Left lobe of liver (tissue), 2 donors: ENCODE measurements at regions not wholly inside any gene's neighbourhood (a gene's known extent, or its start where the extent isn't known, plus 50 kb on each side); places are given as distances from the start of the nearest gene placed in this dataset.

Experiments
- ATAC-seq: fragments of 200-7000 bp; cut with Tn5 transposase; one replicate; pipeline ENCODE4 v1.9.1; 2020; ENCODE audit warnings: mild to moderate bottlenecking, moderate library complexity
- DNase-seq: peaks from one replicate; pipeline ENCODE4 v3.0.0-alpha.2; 2020; ENCODE audit warnings: low spot score
- donor health status: DM: no; HTN: no; CAD: no; lungs with moderate emphysema.
- donor health status: DM: no; HTN: yes; CAD: no.

- DNase-seq: no peak
- peak; percentile 63 for ATAC-seq
Observed at GRCh38 chr5:147965715-147966114, 59.4 kb upstream of the C5orf46 start.

GRCh38 chr5:147963948-147964693, 57.8 kb upstream of the C5orf46 start:
- no peak for DNase-seq

GRCh38 chr5:147963436-147963835, 57.1 kb upstream of the C5orf46 start:
- DNase-seq (no peak), ATAC-seq (no peak)

More at GRCh38 chr5:147963948-147964693, 57.8 kb upstream of the C5orf46 start:
- ATAC-seq: peak; percentile 28

GRCh38 chr5:147961208-147961749, 54.9 kb upstream of the C5orf46 start:
- no peak for ATAC-seq

GRCh38 chr5:147957901-147958300, 51.6 kb upstream of the C5orf46 start:
- no peak for ATAC-seq
- DNase-seq: no peak

More at GRCh38 chr5:147961208-147961749, 54.9 kb upstream of the C5orf46 start:
- no peak for DNase-seq

- no peak for ATAC-seq
- no peak for DNase-seq
Observed at GRCh38 chr5:147956842-147957223, 50.5 kb upstream of the C5orf46 start.

- ATAC-seq (no peak), DNase-seq (no peak)
Observed at GRCh38 chr5:147956064-147956841, 49.9 kb upstream of the C5orf46 start.
